GM10248 (cell line): ENCODE measurements at regions not wholly inside any gene's neighbourhood (a gene's known extent, or its start where the extent isn't known, plus 50 kb on each side); places are given as distances from the start of the nearest gene placed in this dataset.

Experiments used
- CTCF ChIA-PET: fragments of 300-600 bp; sonication (Branson Sonifier 250); formaldehyde crosslinking; extraction: SDS; loops from one replicate; lab custom pipeline; 2021; ENCODE audit warnings: antibody characterized with exemption; lab: Yijun Ruan, JAX
- POLR2A ChIA-PET: fragments of 350-650 bp; sonication (Branson Sonifier 250); formaldehyde crosslinking; extraction: SDS; loops from one replicate; lab custom pipeline; 2020; ENCODE audit warnings: antibody characterized with exemption; lab: Yijun Ruan, JAX
- DNase-seq: peaks from one replicate; pipeline ENCODE4 v3.0.0; 2012; ENCODE audit errors: extremely low spot score
- CTCF ChIP-seq: IDR thresholded peaks from 2 replicates; pipeline ENCODE4 v1.5.1; 2012; ENCODE audit warnings: mild to moderate bottlenecking, low read depth; ENCODE audit errors: extremely low read depth, missing control alignments, control extremely low read depth

- POLR2A ChIA-PET, result no interaction called here
- CTCF ChIA-PET, result no interaction called here
- no peak for DNase-seq
- no peak for TF ChIP-seq CTCF
Observed at GRCh38 chr5:107803728-107804127, 133.0 kb upstream of the EFNA5 start.

GRCh38 chr5:107801061-107801460, 130.3 kb upstream of the EFNA5 start:
- TF ChIP-seq CTCF, result no peak
- CTCF ChIA-PET, result no interaction called here
- POLR2A ChIA-PET, result no interaction called here
- no peak for DNase-seq

- TF ChIP-seq CTCF, result no peak
- DNase-seq, result no peak
- POLR2A ChIA-PET, result no interaction called here
- CTCF ChIA-PET, result interaction anchor here (1.1 kb wide), 1 partner anchor 10 kb away, joined by 3 read pairs; no protein-coding TSS in a partner anchor
Observed at GRCh38 chr5:107799306-107799705, 128.6 kb upstream of the EFNA5 start.

GRCh38 chr5:107796797-107797196, 126.1 kb upstream of the EFNA5 start:
- TF ChIP-seq CTCF, result no peak
- CTCF ChIA-PET, result interaction anchor here (0.8 kb wide), 1 partner anchor 31 kb away, joined by 3 read pairs; no protein-coding TSS in a partner anchor
- POLR2A ChIA-PET, result no interaction called here
- DNase-seq, result no peak

GRCh38 chr5:107794741-107795140, 124.0 kb upstream of the EFNA5 start:
- DNase-seq, result no peak
- no peak for TF ChIP-seq CTCF
- ChIA-PET POLR2A (no interaction called here), CTCF (no interaction called here)

- DNase-seq, result no peak
- ChIA-PET CTCF (no interaction called here), POLR2A (no interaction called here)
- no peak for TF ChIP-seq CTCF
Observed at GRCh38 chr5:107792940-107793339, 122.2 kb upstream of the EFNA5 start.
